ENCODE measurements at regions not wholly inside any gene's neighbourhood (a gene's known extent, or its start where the extent isn't known, plus 50 kb on each side); places are given as distances from the start of the nearest gene placed in this dataset.

DNA sequence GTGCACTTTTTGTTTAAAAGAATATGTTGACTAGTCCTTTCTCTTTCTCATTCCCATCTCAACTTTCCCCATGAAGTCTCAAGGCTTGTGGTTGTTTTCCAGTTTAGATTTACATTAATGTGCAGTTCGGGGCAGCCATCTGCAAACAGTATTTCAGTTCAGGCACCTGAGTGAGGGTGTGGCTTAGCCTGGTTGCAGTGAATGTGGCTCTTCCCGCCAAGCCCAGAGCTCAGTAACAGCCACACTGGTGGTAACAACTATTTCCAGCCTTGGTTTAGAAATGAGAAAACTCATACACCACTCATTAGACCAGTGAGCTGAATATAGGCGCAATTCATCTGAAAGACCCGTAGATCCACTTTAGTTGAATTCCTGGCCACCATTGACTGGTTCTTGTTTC lies 394.3 kb downstream of the CMPK2 start:
- no peak overlapping the region for H3K4me3 ChIP-seq (ENCODE audit: low read depth, low read length)
- no peak for DNase-seq (ENCODE audit: low read depth)
- TF ChIP-seq, protein P1, sequence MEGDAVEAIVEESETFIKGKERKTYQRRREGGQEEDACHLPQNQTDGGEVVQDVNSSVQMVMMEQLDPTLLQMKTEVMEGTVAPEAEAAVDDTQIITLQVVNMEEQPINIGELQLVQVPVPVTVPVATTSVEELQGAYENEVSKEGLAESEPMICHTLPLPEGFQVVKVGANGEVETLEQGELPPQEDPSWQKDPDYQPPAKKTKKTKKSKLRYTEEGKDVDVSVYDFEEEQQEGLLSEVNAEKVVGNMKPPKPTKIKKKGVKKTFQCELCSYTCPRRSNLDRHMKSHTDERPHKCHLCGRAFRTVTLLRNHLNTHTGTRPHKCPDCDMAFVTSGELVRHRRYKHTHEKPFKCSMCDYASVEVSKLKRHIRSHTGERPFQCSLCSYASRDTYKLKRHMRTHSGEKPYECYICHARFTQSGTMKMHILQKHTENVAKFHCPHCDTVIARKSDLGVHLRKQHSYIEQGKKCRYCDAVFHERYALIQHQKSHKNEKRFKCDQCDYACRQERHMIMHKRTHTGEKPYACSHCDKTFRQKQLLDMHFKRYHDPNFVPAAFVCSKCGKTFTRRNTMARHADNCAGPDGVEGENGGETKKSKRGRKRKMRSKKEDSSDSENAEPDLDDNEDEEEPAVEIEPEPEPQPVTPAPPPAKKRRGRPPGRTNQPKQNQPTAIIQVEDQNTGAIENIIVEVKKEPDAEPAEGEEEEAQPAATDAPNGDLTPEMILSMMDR (conservative IDR thresholded peaks at IDR 0.05; ENCODE audit: low read depth, low read length): no peak

GRCh38 chr2:6474161-6475140 lies 391.3 kb downstream of the CMPK2 start:
- no peak overlapping the region for H3K4me3 ChIP-seq (ENCODE audit: low read depth, low read length)
- TF ChIP-seq, protein P1 (conservative IDR thresholded peaks at IDR 0.05; ENCODE audit: low read depth, low read length): no peak
- no peak for DNase-seq (ENCODE audit: low read depth)

DNA sequence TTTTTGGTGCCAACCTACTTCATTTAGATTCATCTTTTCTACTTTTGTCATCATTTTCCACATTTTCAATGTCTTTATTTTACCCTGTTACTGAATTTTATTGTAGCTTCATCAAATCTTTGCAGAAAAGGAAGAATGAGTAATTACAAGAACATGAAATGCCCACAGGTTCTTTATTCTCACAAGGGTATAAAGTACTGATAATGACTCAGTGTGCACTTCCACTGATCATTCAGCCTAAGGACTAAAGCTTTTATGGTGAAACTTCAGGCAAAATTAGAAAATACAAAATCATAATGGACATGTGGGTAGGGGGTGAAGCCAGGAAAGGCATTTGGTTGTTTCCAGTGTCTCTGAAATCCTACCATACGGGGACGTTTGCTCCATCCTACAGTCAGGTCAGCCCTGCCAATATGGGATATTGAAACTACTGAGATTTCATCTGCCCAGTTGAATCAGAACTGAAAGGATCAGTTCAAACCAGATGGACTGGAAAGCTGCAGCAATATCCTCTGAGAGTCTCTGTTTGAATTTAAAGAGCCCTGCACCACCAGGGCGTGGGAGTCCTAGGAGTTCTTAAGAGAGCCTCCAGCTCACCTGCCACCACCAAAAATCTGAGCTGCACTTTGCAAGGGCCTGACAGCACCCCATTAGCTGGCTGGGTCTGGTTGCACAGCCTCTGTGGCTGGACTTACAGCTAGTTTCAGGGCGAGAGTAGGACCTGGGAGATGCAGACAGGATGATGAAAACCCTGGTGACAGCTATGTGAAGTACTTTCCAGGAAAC lies 390.4 kb downstream of the CMPK2 start:
- TF ChIP-seq, protein P1 (conservative IDR thresholded peaks at IDR 0.05; ENCODE audit: low read depth, low read length): no peak
- DNase-seq (ENCODE audit: low read depth): no peak
- H3K4me3 ChIP-seq (ENCODE audit: low read depth, low read length): no peak overlapping the region

- TF ChIP-seq, protein P1 (conservative IDR thresholded peaks at IDR 0.05; ENCODE audit: low read depth, low read length): no peak
- no peak for DNase-seq (ENCODE audit: low read depth)
Observed at GRCh38 chr2:6480514-6480913, 385.2 kb downstream of the CMPK2 start.

DNA sequence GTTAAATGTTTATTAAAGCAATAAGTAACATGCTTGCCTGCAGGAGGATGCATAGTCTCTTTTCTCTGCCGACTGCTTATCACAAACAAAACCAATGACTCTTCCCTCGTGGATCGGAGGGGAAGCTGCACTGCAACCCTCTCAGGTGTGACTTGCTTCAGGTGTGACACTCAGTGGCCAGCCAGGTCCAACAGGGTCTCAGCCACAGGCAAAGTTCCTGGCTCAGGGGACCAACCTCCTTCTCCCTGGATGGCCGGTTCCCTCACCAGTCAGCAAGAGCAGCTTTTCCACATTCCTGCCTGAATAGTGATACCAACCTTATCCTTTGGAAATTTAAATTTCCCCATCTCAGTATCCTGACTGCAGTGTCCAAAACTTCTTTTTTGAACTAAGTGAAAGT lies 383.5 kb downstream of the CMPK2 start:
- no peak for DNase-seq (ENCODE audit: low read depth)
- TF ChIP-seq, protein P1 (conservative IDR thresholded peaks at IDR 0.05; ENCODE audit: low read depth, low read length): no peak

More at GRCh38 chr2:6480514-6480913, 385.2 kb downstream of the CMPK2 start:
- H3K4me3 ChIP-seq (ENCODE audit: low read depth, low read length): no peak overlapping the region

DNA sequence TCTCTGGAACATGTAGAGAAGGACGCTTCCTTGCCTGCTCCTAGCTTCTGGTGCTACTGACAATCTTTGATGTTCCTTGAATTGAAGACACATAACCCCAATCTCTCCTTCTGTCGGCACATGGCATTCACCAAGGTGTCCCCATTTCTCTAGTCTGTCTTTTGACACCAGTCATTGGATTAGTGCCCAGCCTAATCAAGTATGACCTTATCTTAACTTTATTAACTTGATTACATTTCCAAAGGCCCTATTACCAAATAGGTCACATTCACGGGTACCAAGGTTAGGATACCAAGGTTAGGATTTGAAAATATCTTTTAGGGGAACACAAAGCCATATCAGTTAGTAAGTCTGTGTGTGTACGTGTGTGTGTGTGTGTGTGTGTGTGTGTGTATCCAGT lies 377.9 kb downstream of the CMPK2 start:
- TF ChIP-seq, protein P1 (conservative IDR thresholded peaks at IDR 0.05; ENCODE audit: low read depth, low read length): no peak
- no peak for DNase-seq (ENCODE audit: low read depth)
- H3K4me3 ChIP-seq (ENCODE audit: low read depth, low read length): no peak overlapping the region

More for the DNA sequence above, 383.5 kb downstream of the CMPK2 start:
- H3K4me3 ChIP-seq (ENCODE audit: low read depth, low read length): no peak overlapping the region

Data from choroid plexus epithelial cell (primary cell).